Right ventricle myocardium inferior (tissue), 1 donor: ENCODE measurements at regions not wholly inside any gene's neighbourhood (a gene's known extent, or its start where the extent isn't known, plus 50 kb on each side); places are given as distances from the start of the nearest gene placed in this dataset.

Experiments used
- ATAC-seq: fragments of 200-7000 bp; cut with Tn5 transposase; one replicate; pipeline ENCODE4 v1.9.1; 2020; ENCODE audit warnings: mild to moderate bottlenecking, moderate library complexity
- DNase-seq: peaks from one replicate; pipeline ENCODE4 v3.0.0; 2021; ENCODE audit errors: missing footprints
- intact Hi-C: fragments of 100-400 bp; cut with DNase I; formaldehyde crosslinking; loops from one replicate; pipeline ENCODE4 v1.11.0; 2022
- donor health status: DM: no; HTN: yes; CAD: no; lungs with severe emphysema.

GRCh38 chr19:31223740-31224534 is 125.3 kb downstream of the TSHZ3 start:
- ATAC-seq: no peak
- no peak for DNase-seq
- intact Hi-C loops: no loop called here

GRCh38 chr19:31220540-31220939 is 128.7 kb downstream of the TSHZ3 start:
- DNase-seq: no peak
- intact Hi-C loops: no loop called here
- no peak for ATAC-seq

GRCh38 chr19:31214997-31215396 is 134.2 kb downstream of the TSHZ3 start:
- ATAC-seq (no peak), DNase-seq (no peak)
- intact Hi-C loops: no loop called here

GRCh38 chr19:31214086-31214485 is 135.2 kb downstream of the TSHZ3 start:
- DNase-seq (peak; percentile 73), ATAC-seq (peak; percentile 52)
- intact Hi-C loops: no loop called here

- DNase-seq (no peak), ATAC-seq (no peak)
- intact Hi-C loops: no loop called here
Observed at GRCh38 chr19:31211088-31211487, 138.1 kb downstream of the TSHZ3 start.

GRCh38 chr19:31205887-31206518 is 143.2 kb downstream of the TSHZ3 start:
- DNase-seq (no peak), ATAC-seq (no peak)
- intact Hi-C loops: no loop called here

GRCh38 chr19:31204115-31204514 is 145.1 kb downstream of the TSHZ3 start:
- ATAC-seq (no peak), DNase-seq (no peak)
- intact Hi-C loops: no loop called here

GRCh38 chr19:31185261-31185660 is 164.0 kb downstream of the TSHZ3 start:
- ATAC-seq: no peak
- intact Hi-C loops: no loop called here
- DNase-seq: no peak

GRCh38 chr19:31181535-31181934 is 167.7 kb downstream of the TSHZ3 start:
- DNase-seq (no peak), ATAC-seq (no peak)
- intact Hi-C loops: no loop called here

- intact Hi-C loops: no loop called here
- no peak for ATAC-seq
- no peak for DNase-seq
Observed at GRCh38 chr19:31180907-31181306, 168.3 kb downstream of the TSHZ3 start.

- no peak for ATAC-seq
Observed at GRCh38 chr19:31179471-31179852, 169.8 kb downstream of the TSHZ3 start.

GRCh38 chr19:31178833-31179470 is 170.3 kb downstream of the TSHZ3 start:
- no peak for DNase-seq
- intact Hi-C loops: no loop called here
- no peak for ATAC-seq

More at GRCh38 chr19:31179471-31179852, 169.8 kb downstream of the TSHZ3 start:
- intact Hi-C loops: no loop called here
- no peak for DNase-seq

GRCh38 chr19:31177246-31177645 is 172.0 kb downstream of the TSHZ3 start:
- intact Hi-C loops: no loop called here

GRCh38 chr19:31175564-31176348 is 173.5 kb downstream of the TSHZ3 start:
- DNase-seq (no peak), ATAC-seq (no peak)
- intact Hi-C loops: no loop called here

More at GRCh38 chr19:31177246-31177645, 172.0 kb downstream of the TSHZ3 start:
- no peak for DNase-seq
- no peak for ATAC-seq

GRCh38 chr19:31174948-31175347 is 174.3 kb downstream of the TSHZ3 start:
- ATAC-seq (no peak), DNase-seq (no peak)
- intact Hi-C loops: no loop called here

- ATAC-seq: no peak
- no peak for DNase-seq
- intact Hi-C loops: no loop called here
Observed at GRCh38 chr19:31173991-31174390, 175.2 kb downstream of the TSHZ3 start.

GRCh38 chr19:31171936-31172335 is 177.3 kb downstream of the TSHZ3 start:
- DNase-seq (no peak), ATAC-seq (no peak)
- intact Hi-C loops: no loop called here

- no peak for DNase-seq
- ATAC-seq: no peak
- intact Hi-C loops: no loop called here
Observed at GRCh38 chr19:31170046-31170445, 179.2 kb downstream of the TSHZ3 start.

GRCh38 chr19:31168106-31168625 is 181.1 kb downstream of the TSHZ3 start:
- intact Hi-C loops: no loop called here
- DNase-seq (no peak), ATAC-seq (no peak)
